T-helper 1 cell treated with Interleukin-12 subunit alpha and Interleukin-12 subunit beta and Interleukin-4 antibody, amounts not matched to agents 30 ng/mL and 1 ng/mL, for 36 hours (primary cell): ENCODE measurements at regions not wholly inside any gene's neighbourhood (a gene's known extent, or its start where the extent isn't known, plus 50 kb on each side); places are given as distances from the start of the nearest gene placed in this dataset.
"Not testable (repeated sequence)": the region's sequence is repeated elsewhere in the genome, so short reads cannot be mapped to it uniquely, and the experiment has no call there.

Experiments
- intact Hi-C: fragments of 100-400 bp; cut with micrococcal nuclease; formaldehyde crosslinking; loops from one replicate; pipeline ENCODE4 v1.15.1; 2024

DNA sequence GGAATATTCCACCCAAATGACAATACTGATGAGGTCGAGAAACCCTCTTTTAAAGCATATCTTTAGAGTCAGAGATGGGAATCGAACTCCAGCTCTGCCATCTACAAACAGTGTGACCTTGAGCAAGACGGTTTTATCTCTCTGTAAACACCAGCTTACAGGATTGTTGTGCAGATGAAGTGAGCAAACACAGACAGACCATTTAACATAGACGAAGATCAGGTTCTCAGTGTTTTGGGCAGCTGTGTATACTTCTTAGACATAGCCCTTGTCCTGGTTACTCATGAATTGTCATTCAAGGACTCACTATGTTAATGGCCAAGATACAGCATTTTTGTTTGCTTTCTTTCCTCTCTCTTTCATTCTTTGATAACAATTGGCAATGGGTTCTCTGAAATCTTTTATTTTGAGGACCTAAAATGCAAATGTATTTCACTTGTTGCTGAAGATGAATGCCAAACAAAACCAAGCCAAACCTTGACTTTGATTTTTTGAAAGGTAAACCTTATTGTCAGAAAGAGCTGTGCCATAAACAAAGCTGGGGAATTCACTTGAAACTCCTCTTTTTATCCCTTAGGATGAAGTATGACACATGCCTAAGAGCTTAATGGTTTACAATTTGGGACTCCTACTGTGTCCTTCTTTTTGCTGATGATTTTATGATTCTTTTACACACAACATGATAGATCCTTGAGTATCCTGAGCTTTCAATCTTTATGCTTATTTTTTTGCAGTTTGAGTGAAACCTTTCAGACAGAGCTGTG lies 250.0 kb upstream of the PDZRN3 start:
- intact Hi-C loops: no loop called here

- intact Hi-C loops: no loop called here
Measured at GRCh38 chr3:73874161-73874560, 249.4 kb upstream of the PDZRN3 start.

GRCh38 chr3:73868688-73869315 lies 244.1 kb upstream of the PDZRN3 start:
- intact Hi-C loops: no loop called here

DNA sequence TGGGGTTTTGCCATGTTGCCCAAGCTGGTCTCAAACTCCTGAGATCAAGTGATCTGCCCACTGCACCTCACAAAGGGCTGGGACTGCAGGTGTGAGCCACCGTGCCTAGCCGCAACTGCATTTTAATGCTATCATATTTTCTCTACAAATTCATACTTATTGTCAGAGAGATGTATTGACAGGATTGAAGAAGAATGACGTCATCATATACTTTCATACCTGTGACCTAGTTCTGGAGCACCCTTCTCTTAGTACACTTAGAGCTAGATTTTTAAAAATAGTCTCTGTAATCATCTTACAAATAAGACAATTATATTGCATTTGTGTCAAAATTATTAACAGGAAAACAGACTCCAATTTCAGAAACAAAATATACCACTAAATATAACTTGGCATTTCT lies 242.8 kb upstream of the PDZRN3 start:
- intact Hi-C loops: no loop called here

DNA sequence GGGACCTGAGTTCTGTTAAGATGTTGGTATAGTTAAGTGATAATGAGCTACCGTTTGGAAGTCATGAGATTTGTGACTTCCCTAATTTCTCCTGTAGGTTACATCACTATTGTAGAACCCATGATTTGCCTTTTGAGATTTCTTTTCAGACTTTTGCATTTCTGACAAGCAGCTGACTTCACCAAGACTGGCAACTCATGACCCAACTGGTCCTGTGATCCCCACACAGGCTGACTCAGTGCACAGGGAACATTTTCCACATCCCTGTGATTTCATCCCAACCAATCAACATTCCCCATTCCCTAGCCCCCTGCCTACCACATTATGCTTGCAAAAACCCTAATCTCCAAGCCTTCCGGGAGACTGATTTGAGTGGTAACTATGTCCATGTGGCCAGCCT lies 242.1 kb upstream of the PDZRN3 start:
- intact Hi-C loops: no loop called here

- intact Hi-C loops: no loop called here
Measured at GRCh38 chr3:73863546-73864079, 238.9 kb upstream of the PDZRN3 start.

- intact Hi-C loops: no loop called here
Measured at GRCh38 chr3:73855813-73856212, 231.1 kb upstream of the PDZRN3 start.

- intact Hi-C loops: no loop called here
Measured at GRCh38 chr3:73848173-73848906, 223.6 kb upstream of the PDZRN3 start.

GRCh38 chr3:73846951-73847350 lies 222.2 kb upstream of the PDZRN3 start:
- intact Hi-C loops: no loop called here

GRCh38 chr3:73839032-73839431 lies 214.3 kb upstream of the PDZRN3 start:
- intact Hi-C loops: no loop called here

GRCh38 chr3:73835945-73836344 lies 211.2 kb upstream of the PDZRN3 start:
- intact Hi-C loops: no loop called here

GRCh38 chr3:73832426-73832825 lies 207.7 kb upstream of the PDZRN3 start:
- intact Hi-C loops: no loop called here

DNA sequence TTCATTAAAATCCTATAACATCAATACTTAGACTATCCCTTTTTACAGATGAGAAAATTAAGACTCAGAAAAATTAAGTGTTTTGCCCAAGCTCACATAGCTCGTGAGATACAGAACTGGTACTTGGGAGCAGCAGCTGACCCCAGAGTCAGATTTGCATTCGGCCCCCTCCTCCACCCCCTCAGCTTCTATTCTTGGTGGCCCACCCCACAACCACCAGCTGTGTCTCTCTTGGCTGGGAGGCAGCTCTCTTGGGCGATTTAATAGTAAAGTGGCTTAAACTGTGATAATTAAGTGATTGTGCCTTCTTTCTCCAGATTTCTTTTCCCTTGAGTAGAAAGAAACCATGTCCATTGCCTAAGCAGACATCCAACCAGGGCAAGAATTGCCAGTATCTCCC lies 203.6 kb upstream of the PDZRN3 start:
- intact Hi-C loops: no loop called here

DNA sequence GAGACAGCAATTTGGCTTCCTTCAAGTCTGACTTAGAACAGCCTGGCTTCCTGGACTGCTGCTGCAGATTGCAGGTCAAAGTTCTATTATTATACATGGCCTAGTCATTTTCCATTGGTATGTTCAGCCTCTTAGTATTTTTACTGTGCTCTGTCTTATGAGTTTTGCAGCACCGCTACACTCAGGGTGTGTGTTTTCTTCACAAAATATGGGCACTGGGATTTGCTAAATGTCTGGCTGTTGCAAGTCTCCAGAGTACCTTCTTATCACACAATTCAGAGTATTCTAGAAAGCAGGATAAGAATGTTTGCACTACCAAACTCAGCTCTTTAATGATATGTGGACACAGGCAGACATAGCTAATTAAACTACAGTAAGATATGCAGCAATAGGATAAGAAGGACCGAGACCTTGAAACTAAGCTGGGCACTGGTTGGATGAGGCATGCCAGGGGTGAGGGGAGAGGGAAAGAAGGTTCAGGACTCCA lies 203.0 kb upstream of the PDZRN3 start:
- intact Hi-C loops: no loop called here

- intact Hi-C loops: no loop called here
Measured at GRCh38 chr3:73827204-73827603, 202.5 kb upstream of the PDZRN3 start.

- intact Hi-C loops: not testable (repeated sequence)
Measured at GRCh38 chr3:73820896-73821295, 196.2 kb upstream of the PDZRN3 start.

- intact Hi-C loops: no loop called here
Measured at GRCh38 chr3:73820431-73820830, 195.7 kb upstream of the PDZRN3 start.

- intact Hi-C loops: no loop called here
Measured at GRCh38 chr3:73815966-73816365, 191.2 kb upstream of the PDZRN3 start.

DNA sequence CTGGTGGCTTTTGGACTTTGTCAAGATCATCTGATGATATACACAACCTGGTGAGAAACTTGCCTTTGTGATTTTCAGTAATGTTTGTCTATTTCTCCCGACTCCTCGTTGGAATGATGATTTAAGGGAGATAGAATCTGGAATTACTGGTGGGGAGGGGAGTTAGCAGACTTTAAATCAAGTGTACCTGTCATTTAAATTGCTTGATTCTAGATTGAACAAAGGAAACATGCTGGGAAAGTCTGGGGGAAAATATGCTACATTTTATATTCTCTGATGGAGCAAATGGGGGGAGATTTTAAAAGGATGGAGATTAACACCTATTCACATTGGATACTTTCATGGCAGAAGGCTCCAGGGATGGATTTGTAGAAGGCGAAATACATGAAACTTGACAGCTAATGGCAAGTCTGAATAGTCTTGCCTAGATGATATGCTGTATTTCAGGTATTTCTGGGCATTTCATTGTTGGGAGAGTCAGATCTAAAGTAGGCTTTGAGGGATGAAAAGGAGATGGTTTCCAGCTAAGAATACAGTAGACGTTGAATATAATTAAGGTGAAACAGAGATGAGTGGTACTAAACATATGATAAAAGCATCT lies 189.1 kb upstream of the PDZRN3 start:
- intact Hi-C loops: no loop called here

DNA sequence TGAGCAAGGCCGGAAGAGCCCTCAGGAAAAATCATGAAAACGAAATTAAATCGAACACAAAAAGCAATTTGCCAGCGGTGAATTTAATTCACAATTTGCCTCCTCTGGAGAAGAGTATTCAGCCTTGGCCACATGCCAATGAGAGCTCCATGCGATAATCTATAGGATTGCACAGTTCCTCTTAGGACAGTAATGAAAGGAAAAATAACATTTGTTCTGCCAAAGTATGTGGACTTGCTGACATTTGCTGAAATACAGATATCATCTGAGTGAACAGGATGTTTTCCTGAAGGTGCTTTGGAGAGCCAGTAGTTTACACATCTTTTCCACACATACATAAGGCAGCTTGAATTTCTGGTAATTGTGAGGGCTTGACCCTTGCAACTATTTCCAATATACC lies 188.6 kb upstream of the PDZRN3 start:
- intact Hi-C loops: no loop called here

GRCh38 chr3:73812054-73812453 lies 187.3 kb upstream of the PDZRN3 start:
- intact Hi-C loops: no loop called here
